Choroid plexus epithelial cell (primary cell): ENCODE measurements at regions not wholly inside any gene's neighbourhood (a gene's known extent, or its start where the extent isn't known, plus 50 kb on each side); places are given as distances from the start of the nearest gene placed in this dataset.
A peak's percentile ranks its signal among the peaks of the same experiment; 100 is the strongest.

ENCODE experiments used
- DNase-seq: peaks from one replicate; pipeline ENCODE4 v3.0.0-alpha.2; 2010; ENCODE audit warnings: low read depth
- H3K4me3 ChIP-seq: 2 replicates; pipeline ENCODE4 v1.5.1; 2011; ENCODE audit warnings: low read depth, mild to moderate bottlenecking, control low read depth, low read length, moderate library complexity
- CTCF ChIP-seq: conservative IDR thresholded peaks from 2 replicates; pipeline ENCODE4 v1.5.1; 2011; ENCODE audit warnings: low read depth, mild to moderate bottlenecking, control low read depth, inconsistent platforms, low read length, moderate library complexity

GRCh38 chr3:30124435-30125370, 481.7 kb upstream of the TGFBR2 start:
- no peak overlapping the region for H3K4me3 ChIP-seq
- peak; percentile 73 for DNase-seq
- TF ChIP-seq CTCF, result no peak

- no peak for TF ChIP-seq CTCF
- no peak overlapping the region for H3K4me3 ChIP-seq
- DNase-seq, result no peak
Measured at GRCh38 chr3:30129765-30130164, 476.6 kb upstream of the TGFBR2 start.

GRCh38 chr3:30130391-30130790, 476.0 kb upstream of the TGFBR2 start:
- no peak for TF ChIP-seq CTCF
- no peak for DNase-seq
- H3K4me3 ChIP-seq, result no peak overlapping the region

- no peak for DNase-seq
- H3K4me3 ChIP-seq, result no peak overlapping the region
- no peak for TF ChIP-seq CTCF
Measured at GRCh38 chr3:30131191-30131590, 475.2 kb upstream of the TGFBR2 start.

GRCh38 chr3:30135190-30135589, 471.2 kb upstream of the TGFBR2 start:
- TF ChIP-seq CTCF, result peak; percentile 47
- DNase-seq, result peak; percentile 28
- no peak overlapping the region for H3K4me3 ChIP-seq

GRCh38 chr3:30139283-30139682, 467.1 kb upstream of the TGFBR2 start:
- no peak for DNase-seq
- H3K4me3 ChIP-seq, result no peak overlapping the region
- TF ChIP-seq CTCF, result no peak
